HG02938 (cell line): ENCODE measurements at regions not wholly inside any gene's neighbourhood (a gene's known extent, or its start where the extent isn't known, plus 50 kb on each side); places are given as distances from the start of the nearest gene placed in this dataset.
"Not testable (repeated sequence)": the region's sequence is repeated elsewhere in the genome, so short reads cannot be mapped to it uniquely, and the experiment has no call there.

Experiments used
- ATAC-seq: cut with Tn5 transposase; IDR thresholded peaks from one replicate; pipeline ENCODE4 v1.9.1; 2021; ENCODE audit warnings: mild to moderate bottlenecking, moderate library complexity; ENCODE audit not compliant: unreplicated experiment

DNA sequence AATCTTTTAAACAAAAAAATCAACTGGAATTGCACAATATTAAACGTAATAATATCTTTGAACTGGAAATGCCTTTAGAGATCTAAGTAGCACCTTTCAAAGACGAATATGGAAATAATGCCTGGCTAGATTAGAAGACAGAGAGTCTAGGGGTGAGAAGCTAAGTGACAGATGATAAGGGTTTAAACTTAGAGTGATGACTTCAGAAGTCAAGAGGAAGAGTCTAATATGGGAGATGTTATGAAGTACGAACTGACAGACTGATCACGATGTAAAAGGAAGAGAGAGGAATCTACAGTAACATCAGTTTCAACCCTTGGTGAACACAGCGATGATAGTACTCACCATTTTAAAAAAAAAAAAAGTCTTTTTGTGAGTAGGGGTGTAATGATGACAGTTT is 57.9 kb downstream of the HINT1 start:
- ATAC-seq = no peak

DNA sequence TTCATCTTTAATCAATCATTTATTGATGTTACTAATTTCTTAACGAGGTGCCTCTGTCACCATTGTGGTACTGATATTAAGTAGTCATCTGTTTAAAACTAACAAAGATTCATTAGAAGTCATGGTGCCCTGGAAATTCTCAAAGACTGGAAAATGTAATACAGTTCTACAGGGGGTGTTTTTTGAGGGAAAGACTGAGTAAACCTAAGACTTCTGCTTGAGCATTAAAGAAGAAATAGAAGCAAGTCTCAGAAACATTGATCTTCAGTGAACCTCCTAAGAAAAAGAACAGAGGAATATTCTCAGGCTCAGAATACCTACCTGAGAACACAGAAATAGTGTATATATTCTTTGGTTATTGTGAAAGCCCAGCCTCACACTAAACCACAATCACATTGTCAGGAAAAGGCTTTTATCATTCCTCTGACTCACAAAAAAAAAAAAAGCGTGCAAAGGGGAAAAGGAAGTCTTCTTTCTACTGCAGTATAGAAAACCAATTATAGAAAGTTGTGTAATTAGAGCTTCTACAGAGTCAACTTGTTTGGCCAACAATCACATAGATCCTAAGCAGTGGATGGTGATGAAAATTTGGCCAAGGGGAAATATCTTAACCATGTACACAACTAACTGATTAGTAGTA is 60.8 kb downstream of the HINT1 start:
- ATAC-seq = no peak

DNA sequence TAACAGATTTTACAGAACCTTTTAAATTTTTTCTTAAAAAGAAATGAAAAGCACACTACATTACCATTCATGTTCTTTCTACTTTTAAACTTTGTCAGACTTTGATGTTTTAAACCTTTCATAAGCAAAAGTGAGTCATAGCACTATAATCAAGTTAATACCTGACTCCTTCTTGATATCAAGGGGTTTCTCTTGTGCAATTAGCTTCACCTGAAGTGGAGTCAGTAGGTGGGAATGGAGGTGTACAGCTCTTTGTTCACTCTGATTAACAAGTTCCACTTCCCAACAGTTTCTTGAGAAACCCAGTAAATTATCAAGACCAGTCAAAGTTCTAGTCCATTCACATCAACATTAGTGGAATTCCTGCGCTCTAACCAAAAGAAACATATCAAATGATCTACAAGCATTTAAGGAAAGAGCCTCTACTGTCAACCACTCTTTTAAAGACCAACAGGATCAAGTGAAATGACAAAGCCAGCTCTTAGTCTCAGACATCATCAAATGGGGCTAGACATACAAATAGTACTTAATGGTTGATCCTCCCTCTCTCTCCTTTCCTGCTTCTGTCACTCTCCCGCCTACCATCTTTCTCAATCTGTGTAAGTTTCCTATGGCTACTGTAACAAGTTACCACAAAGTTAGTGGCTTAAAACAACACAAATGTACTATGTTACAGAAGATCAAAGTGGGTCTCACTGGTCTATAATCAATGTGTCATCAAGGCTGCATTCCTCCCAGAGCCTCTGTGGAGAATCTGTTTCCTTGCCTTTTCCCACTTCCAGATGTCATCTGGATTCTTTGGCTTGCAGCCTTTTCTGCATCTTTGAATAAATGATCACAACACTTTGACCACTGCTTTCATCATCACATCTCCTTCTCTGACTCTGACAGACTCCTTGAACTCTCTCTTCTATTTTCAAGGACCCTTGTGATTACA is 68.0 kb downstream of the HINT1 start:
- ATAC-seq = no peak

DNA sequence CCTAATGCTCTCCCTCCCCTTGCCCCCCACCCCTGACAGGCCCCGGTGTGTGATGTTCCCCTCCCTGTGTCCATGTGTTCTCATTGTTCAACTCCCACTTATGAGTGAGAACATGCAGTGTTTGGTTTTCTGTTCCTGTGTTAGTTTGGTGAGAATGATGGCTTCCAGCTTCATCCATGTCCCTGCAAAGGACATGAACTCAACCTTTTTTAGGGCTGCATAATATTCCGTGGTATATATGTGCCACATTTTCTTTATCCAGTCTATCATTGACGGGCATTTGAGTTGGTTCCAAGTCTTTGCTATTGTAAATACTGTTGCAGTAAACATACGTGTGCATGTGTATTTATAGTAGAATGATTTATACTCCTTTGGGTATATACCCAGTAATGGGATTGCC is 69.5 kb downstream of the HINT1 start:
- ATAC-seq = not testable (repeated sequence)

DNA sequence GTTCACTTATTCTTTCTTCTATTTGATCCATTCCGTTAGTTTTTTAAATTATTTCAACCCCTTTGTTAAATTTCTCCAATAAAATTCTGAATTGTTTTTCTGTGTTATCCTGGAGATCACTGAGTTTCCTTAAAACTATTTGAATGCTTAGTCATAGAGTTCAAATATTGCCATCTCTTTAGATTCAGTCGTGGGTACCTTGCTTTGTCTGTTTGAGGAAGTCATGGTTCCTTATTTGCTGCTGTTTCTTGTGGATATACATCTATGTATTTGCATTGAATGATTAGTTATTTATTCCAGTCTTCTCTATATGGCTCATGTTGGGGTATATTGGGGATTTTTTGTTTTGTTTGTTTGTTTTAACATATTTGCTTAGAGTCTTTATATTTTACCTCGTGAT is 80.6 kb downstream of the HINT1 start:
- no peak for ATAC-seq

DNA sequence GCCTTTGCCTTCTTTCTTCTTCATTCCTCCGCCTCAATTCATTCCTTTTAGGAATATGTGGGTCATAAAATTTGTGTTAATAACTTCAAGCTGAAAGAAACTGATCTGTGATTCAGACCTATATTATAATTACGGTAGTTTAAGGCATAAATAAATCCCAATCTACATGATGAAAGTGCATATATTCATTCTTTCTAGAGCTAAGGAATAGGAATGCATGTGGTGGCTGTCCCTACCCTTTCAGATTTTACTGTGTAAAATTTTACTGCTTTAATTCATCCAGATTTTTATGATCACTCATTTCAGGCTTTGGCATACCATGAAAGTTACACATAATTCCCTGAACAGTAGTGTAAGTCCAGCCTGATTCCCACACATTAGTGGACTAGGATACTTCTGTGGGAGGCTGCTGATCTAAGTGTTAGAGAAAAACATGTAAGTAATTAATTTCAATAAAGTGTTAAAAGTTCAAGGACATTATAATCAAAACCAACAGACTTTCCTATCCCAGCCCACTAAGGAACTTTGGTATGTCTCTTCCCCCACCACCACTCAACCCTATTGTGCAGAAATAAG is 83.1 kb downstream of the HINT1 start:
- ATAC-seq = no peak

DNA sequence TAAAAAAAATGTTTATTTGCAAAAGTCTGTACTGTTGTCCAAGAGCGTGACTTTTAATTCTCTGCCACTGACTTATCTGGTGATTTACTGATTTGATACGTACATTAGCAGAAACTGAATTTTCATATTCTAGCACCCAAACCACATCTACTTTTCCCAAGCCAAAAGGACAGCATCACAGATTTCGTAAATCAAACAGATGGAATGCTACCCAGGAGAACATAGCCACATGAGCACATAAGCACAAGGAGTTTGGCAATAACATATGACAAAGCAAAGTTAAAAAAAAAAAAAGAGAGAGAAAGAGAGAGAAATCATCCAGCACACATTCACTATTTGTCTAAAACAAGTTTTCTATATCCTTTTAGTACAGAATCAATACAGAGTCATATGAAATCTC is 83.7 kb downstream of the HINT1 start:
- ATAC-seq = no peak

DNA sequence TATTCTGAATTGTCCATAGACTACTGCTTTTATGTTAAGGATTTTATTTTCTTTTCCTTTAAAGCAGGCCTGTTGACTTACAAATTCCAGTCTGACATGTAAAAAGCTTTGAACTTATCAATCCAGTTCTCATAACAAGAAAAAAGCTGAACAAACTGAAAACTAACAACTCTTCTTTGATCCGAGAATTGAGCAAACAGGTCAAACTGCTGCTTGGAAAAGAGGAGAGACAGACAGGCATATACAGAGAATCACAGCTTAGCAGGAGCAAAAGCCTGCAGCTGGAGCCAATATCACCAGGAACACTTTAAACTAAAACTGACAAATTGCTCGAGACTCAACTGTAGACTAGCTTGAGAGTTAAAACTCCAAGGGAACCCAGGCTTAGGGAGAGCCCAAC is 85.8 kb downstream of the HINT1 start:
- ATAC-seq = no peak

DNA sequence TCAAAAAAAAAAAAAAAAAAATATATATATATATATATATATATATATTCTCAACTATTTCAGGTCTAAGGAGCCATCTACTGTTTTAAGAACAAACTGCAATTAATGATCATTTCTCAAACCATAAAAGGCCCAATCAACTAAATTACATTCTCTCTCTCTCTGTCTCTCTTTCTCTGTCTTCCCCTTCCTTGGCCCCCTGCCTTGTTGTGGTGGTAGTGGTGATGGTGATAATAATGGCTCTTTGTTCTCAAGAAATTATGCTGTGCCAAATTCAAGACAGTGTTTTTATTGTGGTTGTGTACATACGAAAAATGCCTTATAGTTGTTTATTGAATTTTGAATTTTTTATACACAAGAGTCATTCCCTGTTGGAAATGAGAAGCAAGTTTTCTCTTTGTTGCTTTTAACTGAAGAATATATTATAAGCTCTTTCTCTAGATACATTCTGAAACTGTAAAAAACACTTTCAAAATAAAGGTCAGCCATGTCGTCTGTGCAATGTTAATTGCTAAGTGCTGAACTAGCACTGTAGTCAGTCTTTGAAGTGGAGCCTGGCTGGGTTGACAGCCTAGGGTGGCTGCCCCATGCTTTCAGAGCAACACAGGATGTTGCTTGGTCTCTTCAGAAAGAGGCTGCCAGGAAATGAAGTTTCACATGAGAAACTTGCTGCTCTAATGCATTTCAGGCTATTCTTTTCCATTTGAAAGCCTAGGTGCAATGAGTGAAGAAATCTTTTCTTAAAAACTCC is 96.0 kb downstream of the HINT1 start:
- ATAC-seq = peak; percentile 93

DNA sequence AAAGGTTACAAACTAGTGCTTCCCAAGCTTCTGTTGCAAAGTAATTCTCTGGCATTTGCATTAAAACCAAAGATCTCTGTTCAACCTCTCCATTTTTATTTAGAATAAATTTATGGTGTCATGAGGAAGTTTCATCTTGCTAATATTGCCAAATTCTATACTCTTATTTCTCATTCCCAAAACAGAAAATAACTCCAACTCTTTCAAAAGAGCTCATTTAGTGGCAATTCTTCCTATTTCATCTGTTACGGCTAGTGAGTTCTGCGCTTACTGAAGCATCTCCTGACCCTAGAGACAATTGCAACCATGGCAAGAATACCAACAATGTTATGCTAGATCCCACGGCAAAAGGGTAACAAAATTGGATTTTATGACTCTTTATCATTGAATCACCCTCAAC is 97.0 kb downstream of the HINT1 start:
- no peak for ATAC-seq

DNA sequence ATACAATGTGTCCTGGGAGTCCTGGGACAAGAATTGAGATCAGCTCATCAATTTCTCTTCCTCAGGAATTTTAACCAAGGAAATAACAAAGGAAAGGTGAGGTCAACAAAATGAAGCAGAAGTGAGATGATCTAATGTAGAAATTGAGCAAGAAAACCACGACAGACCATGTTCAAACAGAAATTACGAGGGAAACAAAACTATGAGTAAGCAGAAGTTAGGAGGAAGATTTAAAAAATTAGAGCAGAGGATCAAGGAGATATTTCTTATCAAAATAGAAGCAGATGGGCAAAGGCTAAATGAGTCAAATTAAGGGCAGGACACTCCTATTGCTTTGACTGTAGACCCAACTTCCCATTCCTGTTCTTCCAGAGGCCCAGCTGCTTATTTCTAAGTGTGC is 97.4 kb downstream of the HINT1 start:
- no peak for ATAC-seq

DNA sequence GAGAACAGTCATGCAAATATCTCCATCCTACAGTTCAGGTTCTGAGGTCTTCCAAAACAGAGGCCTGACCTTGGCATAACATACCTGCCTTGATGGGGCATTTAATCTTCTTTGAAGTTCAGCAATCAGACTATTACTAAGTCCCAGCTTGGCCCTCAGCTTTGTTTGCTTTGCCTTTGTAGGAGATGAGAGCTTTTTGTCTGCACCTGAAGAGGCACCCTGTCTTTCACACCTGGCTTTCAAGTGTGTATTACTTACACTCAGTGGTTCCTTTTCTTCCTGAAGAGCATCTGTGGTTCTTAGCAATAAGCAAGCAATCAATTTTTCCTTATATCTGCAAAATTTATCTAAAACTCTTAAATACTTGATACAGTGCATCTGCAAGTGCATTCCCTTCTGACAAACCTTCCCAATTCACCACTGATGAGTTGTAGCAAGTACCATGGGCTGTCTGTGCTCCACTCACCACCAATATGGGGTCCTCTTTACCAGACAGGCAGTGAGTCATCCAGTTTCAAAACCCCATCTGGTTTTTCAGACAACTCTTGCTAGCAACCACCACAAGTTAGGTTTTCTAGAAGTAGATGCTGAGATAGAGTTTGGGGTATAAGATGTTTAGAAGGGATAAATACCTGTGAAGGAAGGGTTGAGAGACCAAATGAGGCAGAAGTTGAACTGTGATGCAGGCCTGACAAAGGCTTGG is 100.2 kb downstream of the HINT1 start:
- no peak for ATAC-seq

DNA sequence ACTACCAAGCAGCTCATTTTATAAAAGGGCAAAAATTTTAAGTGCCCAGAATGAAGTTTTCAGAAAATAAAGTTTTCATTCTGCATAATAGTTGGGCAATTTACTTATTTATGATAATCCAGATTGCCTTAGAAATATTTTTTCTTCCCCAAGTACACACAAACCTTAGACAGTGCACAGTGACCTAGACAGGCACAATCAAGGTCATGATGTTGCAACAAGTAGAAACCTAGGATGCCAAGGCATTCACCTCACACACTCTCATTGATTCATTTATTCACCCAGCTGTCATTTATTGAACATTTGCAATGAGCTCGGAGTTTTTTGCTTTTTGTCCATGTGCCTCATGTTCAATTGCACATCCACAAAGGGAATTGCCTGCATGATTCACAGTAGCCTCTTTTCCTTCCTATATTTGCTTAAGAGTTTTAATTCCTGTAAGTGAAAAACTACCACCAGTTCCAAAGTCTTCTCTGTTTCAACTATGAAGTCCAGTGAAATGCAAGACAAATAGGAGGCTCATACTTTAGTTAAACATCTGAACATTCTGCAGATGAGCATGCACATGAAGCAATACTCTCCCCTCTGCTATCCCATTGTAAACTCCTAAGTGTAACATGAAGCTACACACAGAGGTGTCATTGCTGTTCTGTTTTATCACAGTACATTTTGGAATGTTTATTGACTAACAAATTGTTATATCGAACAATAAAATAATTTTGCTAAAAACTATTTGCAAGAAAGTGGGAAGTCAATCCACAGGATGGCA is 122.9 kb downstream of the HINT1 start:
- ATAC-seq = no peak

DNA sequence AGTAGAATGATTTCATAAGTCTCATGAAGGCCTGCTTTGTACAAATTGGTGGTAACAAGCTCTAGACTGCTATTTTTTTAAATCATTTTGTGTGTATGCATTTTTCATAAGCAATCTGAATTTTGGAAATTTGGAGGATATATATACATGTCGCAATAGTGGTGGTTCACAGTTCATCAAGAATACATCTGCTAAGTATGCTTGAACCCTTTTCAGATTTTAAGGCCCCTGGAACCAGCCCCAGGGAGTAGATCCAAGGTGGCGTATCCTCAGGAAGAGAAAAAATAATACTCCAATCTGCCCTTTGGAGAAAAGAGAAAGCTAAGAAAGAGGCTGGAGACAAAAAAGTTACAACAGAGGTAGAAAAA is 141.6 kb downstream of the HINT1 start:
- no peak for ATAC-seq

DNA sequence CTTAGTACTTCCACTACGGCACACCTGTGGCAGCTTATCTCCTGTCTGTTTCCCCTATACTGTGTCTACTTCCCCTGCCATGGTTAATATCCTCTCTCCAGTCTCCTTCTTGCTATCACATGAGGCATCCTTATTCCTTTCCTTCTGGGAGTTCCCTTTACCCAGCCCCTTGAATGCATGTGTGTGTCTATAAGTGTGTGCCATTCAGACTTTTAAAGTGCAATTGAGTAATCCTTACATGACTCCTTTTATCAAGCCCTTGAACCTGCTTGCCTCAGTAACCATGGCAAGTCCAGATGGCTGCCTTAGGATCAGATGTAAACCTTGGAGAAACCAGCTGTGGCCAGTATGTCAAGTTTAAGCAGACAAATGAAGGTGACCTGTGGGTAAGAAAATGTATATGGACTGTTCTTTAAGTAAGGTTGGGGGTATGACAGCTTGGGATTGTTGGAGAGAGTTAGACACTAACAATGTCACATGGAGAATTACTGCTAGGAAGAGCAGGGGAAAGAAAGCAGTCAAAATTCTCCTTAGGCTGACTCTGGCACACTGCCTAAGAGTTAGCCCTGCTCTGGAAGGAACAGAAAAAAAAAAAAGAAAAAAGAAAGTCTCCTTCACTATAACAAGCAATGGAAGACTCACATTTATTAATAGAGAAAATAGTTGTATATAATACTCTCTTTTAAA is 142.1 kb downstream of the HINT1 start:
- no peak for ATAC-seq

DNA sequence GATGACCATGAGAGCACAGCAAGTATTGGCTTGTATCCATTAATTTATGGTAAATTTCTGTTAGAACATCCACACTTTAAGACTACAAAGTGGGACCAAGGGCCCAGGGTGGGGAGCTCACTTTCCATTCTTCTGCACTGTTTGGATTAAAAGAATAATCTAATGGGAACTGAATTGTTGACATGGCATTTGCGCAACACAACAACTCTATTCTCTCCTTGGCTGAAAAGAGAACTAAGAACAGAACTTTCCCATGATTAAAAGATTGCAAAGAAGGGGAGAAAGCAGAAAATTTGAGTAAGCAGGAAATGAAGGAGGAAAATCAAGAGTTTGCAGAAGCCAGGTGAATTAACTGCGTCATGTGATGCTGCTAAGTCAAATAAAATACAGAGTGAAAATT is 143.4 kb downstream of the HINT1 start:
- no peak for ATAC-seq

DNA sequence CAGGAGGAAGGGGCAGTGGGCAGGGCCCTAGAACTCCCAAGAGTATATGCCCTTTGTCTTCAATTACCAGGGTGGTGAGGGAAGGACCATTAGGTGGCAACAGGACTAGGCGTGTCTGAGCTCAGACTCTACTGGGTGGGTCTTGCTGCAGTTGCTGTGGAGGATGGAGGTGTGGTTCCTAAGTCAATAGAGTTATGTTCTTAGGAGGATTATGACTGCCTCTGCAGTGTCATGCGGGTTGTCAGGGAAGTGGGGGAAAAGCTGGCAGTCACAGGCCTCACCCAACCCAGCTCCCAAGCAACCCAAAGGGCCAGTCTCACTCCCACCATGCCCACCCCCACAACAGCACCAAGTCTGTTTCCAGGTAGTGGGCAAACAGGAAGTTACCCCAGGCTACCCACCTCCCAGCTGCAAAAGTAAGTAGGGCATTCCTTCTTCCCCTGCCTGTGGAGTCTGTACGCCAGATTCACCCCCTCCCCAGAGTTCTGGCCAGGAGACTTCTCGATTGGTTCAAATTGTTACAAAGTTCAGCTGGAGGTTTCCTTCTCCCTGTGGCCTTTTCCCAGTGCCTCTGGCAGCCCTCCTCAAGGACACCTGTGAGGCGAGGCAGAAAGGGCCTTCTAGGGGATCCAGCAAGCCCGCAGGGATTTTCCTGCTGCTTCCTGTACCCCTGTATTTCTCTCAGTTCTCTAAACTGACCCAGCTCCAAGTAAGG is 145.3 kb downstream of the HINT1 start:
- ATAC-seq = no peak

DNA sequence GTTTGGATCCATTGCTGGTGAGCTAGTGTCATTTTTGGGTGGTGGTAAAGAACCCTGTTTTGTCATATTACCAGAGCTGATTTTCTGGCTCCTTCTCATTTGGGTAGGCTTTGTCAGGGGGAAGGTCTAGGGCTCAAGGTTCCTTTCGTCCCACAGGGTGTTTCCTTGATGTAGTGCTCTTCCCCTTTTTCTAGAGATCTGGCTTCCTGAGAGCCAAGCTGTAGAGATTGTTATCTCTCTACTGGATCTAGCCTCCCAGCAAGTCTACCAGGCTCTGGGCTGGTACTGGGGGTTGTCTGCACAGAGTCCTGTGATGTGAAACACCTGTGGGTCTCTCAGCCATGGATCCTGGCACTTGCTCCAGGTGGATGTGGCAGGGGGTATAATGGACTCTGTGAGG is 145.9 kb downstream of the HINT1 start:
- ATAC-seq = no peak

DNA sequence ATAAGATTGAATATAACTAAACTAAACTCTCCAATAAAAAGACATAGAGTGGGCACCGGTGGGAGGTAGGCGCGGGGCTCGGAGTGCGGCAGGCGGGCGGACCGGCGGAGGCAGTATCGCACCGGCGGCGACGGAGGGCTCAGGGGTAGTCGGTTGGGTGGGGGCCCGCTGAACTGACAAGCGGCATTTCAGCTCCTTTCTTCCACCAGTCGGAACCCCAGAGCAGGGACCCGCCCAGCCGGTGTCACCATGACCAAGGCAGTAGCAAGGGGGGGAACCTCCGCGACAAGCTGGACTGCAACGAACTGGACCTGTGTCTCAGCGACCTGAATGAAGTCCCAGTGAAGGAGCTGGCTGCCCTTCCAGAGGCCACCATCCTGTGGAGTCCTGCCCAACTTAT is 156.7 kb downstream of the HINT1 start:
- ATAC-seq = no peak
